GM21529 (cell line): ENCODE measurements at regions not wholly inside any gene's neighbourhood (a gene's known extent, or its start where the extent isn't known, plus 50 kb on each side); places are given as distances from the start of the nearest gene placed in this dataset.

ENCODE experiments used
- ATAC-seq: cut with Tn5 transposase; IDR thresholded peaks from one replicate; pipeline ENCODE4 v1.9.1; 2021; ENCODE audit not compliant: unreplicated experiment

- no peak for ATAC-seq
These were observed 157.4 kb downstream of the GATB start for GRCh38 chr4:151603377-151603776.

DNA sequence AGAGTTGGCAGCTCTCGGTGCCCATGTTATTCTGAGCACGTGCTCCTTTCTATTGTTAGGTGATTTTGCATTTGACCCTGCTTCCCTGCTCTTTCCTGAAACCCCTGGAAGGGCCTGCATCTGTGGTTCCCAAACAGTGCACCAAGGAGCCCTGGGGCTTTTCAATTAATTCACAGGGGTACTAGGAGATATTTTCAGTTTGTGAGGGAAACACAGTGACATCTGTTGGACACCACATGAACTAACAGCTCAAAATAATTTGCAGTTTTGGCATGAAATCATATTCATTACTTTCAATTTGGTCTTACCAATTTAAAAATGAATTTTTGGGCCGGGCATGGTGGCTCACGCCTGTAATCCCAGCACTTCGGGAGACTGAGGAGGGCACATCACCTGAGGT is 156.6 kb downstream of the GATB start:
- no peak for ATAC-seq

DNA sequence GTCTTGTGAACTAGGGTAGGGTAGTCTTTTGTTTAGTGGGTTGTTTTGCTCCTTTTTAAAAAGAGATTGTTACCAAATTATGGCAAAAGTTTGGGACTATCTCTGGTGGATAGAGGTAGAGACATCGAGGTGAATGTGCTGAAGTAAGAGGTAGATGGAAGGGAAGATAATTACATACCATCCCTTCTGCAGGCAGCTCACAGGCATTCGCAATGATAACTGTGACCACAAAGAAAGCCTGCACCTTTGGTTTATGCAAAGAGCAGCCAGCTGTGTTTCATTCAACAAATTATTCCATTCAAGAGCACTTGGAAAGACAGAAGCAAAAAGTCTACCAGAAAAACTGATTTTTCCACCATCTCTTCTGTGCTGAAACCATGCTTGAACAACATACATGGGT is 155.6 kb downstream of the GATB start:
- ATAC-seq, result no peak

- ATAC-seq, result no peak
These were observed 154.7 kb downstream of the GATB start for GRCh38 chr4:151606061-151606460.

- ATAC-seq, result no peak
These were observed 150.6 kb downstream of the GATB start for GRCh38 chr4:151610229-151610628.

DNA sequence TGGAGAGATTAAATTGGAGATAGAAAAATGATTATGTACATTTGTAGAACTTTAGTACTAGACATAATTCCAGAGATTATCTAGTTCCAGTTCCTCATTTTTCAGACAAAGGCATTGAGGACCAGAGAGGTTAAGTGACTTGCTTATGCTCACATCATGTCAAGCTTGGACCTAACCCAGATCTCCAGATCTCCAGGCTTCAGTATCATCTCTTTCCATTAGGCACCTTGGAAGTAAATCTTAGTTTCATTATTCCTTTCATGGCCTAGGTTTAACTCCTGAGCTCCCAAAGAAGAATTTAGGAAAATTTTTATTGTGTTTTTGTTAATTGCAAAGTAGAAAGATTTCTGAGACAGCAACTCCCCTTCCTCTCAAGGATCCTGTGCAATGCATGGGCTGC is 148.8 kb downstream of the GATB start:
- ATAC-seq, result no peak

DNA sequence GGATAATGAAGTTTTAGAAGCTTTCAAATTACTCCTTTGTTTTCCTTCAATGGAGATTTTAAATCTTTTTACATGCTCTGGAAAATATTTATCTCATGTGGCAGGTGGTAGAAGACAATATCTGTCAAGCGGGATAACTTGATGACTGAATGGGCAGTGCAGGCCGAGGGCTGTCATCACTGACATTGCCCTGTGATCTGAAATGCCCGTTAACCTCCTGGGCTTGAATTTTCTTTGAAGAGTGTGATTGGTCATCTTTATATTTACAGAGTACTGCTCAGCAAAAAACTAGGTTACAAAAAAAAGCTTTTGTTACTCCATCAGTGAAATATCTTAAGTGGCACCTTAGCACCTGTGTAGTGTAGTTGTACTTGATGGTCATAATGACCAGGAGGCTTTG is 147.5 kb downstream of the GATB start:
- no peak for ATAC-seq

- no peak for ATAC-seq
These were observed 146.2 kb downstream of the GATB start for GRCh38 chr4:151614561-151614960.

DNA sequence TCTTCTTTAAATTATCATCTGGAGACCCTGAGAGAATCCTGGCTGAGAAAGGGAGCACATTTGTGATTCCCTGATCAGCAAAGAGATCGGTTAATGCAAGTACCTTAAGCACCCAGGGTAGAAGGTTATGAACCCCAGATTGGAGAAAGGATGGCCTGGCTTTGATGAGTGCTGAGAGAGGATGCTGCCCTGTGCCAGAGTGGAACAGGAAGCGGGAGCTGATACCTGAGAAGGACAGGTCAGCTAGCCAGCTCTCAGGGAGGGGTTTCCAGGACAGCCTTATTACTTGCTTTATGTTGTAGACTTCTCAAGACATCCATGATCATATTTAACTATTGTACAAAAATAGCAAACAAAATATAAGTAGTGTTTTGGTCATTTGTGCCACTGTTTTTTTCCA is 141.9 kb downstream of the GATB start:
- no peak for ATAC-seq

- ATAC-seq, result no peak
These were observed 140.7 kb downstream of the GATB start for GRCh38 chr4:151620066-151620465.
